ENCODE measurements at regions not wholly inside any gene's neighbourhood (a gene's known extent, or its start where the extent isn't known, plus 50 kb on each side); places are given as distances from the start of the nearest gene placed in this dataset.

DNA sequence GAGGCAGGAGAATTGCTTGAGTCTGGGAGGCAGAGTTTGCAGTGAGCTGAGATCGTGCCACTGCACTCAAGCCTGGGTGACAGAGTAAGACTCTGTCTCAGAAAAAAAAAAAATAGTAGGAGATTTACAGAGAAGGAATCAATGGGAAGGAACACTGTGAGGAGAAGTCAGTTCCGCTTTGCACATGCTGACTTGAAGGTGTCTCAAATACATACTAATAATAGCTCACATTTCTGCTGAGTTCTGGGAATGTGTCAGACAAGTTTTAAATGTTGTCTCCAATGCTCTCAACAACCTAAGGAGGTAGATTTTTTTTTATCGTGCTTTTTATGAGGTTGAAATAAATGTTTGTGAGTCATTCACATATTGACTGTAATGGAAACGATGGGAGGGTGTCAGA, 654.9 kb upstream of the CELF2 start:
- DNase-seq (ENCODE audit: low read depth in 2 of 3, low spot score in 1 of 3) = no peak

DNA sequence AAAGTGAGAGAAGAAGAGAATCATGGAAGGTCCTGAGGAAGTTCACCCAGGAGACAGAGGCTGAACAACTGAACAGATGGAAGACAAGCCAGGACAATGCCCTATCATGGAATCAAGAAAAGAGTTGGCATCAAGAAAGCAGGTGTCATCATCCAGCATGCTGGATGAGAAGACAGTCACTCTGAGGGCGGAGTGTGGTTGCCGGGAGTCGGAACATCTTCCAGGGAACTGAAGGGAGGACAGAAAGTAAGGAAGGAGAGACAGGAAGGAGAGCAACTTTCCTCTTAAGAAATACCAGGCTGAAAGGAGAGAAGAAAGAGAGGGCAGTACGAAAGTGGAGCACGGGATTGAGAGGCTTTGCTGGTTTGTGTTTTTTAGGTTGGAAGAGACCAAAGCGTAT, 654.5 kb upstream of the CELF2 start:
- no peak for DNase-seq (ENCODE audit: low read depth in 2 of 3, low spot score in 1 of 3)

DNA sequence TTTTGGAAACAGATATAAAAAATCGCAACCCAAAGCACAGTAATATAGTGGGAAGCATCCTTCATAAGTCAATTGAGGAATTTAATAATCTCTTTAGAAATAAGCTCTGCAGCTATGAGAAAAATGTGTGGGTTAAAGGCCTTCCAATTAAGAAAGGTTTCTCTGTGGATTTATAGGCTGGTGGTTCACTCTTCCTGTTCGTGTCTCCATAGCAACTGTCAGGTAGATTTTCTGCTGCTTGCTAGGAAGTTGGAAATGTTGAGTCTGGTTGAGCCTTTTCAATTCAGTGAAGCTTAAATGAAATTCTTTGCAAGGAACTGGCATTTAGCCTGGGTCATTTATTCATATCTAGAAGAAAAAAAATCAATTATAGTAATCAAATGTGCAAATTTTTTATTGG, 652.8 kb upstream of the CELF2 start:
- DNase-seq (ENCODE audit: low read depth in 2 of 3, low spot score in 1 of 3) = no peak

DNA sequence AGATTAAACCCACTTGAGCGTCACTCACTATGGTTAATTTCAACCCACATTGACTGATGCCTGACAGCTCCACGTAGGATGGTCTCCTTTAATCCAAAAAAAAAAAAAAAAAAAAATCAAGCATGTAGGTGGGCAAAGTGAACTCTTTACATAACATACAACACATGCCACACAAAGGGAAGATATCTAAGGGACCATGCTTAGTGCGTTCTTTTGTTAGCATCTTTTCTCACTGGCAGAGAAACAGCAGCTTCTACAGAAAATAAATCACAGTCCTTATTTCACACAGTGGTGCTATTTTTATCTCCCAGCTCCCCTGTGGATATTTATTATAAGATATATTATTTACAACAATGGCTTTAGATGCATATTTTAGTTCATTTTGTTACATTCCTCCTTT, 652.0 kb upstream of the CELF2 start:
- DNase-seq (ENCODE audit: low read depth in 2 of 3, low spot score in 1 of 3) = no peak

DNA sequence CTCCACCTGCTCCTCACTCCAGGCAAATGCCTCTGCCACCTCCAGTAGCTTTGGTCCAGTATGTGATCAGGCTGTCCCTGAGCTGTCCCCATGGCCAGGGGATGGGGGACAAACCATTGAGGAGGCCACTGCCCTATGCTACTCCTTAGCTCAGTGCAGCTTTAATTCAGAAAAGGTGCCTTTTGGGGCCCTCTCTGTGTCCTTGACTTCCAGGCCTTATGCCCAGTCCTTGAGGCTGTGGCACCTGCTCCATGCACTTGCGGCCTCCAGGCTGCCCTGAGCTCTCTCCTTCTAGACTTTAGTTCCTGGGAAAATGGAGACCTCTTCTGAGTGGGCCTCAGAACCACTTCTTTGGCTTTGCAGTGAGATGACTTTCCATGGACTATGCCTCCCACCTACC, 650.8 kb upstream of the CELF2 start:
- DNase-seq (ENCODE audit: low read depth in 2 of 3, low spot score in 1 of 3) = no peak

DNA sequence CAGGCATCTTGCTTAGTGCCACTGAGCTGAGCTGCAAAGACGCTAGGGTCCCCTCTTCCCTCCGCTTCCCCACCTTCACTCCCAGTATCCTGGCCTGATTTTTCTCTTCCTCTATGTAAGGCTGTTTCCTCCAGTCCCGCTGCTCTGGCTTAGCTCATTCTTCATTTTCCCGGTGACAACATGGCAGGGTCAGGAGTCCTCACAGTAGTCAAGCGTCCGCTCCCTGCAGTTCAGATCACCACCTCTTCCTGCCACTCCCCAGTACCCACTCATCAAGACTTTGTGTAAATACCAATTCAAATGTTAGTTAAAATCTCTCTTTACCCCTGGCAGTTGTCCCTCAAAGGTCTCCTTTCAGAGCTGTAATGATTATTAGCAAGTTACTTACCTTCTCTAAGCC, 650.4 kb upstream of the CELF2 start:
- DNase-seq (ENCODE audit: low read depth in 2 of 3, low spot score in 1 of 3) = no peak

DNA sequence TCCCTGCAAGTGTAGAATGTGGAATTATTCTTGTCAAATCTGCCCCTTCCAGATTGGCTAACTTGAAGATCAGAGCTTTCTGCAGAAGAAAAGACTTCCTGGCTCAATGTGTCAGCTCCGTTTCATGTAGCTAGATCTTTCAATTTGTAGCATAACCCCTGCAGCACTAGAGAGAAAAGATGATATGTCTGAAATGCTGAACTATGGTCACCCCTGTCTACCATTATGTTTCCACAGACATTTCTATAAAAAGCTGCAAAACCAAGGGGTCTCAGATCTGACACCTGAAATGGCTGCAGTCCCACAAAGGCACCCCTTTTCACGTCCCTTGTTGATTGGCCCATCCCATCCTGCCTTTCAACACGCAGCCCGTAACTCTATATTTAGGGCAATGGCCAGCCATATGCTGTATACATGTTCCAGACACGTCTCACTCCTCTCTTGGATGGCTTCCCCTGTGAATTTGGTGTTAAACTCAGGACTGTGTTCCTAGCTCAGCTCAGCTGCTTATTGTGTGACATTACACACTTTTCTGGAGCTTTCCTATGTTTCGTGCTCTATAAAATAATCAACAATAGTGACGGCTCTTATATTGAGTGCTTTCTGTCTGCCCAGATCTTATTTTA, 648.6 kb upstream of the CELF2 start:
- no peak for DNase-seq (ENCODE audit: low read depth in 2 of 3, low spot score in 1 of 3)

DNA sequence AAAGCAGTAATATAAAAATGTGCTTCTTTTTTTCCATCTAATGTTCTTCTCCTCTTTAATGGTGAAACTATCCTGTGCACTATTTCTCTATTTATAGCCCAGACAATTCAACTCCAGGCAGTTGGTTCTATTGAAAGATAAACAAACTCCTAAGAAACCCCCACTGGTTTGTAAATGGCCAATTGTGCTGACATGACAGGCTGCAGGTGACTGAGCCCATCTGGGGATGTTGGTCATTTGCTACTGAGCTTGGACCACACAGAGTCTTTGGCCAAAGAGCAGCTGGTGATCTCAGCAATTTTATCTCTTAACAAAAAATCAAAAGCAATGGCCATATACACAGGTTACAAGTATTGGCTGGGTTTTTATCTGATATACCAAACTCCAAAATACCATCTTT, 631.8 kb upstream of the CELF2 start:
- no peak for DNase-seq (ENCODE audit: low read depth in 2 of 3, low spot score in 1 of 3)

DNA sequence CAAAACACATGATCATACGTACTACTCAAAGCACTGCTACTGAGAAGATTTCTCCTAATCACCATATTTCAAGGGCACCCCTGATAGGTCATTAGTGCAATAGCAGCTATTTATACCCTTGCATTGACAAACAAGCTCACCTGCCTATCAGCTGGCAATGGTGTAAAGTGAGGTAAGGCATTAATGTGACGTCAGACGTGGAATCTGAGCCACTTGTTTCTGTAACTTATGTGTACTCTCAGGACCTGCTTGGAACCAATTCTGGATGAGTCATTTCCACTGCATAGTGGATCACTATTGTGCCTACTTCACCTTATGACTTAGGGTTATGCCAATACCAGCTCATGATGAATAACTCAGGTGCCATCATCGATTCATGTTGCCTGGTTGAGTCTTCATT, 628.5 kb upstream of the CELF2 start:
- DNase-seq (ENCODE audit: low read depth in 2 of 3, low spot score in 1 of 3) = no peak

DNA sequence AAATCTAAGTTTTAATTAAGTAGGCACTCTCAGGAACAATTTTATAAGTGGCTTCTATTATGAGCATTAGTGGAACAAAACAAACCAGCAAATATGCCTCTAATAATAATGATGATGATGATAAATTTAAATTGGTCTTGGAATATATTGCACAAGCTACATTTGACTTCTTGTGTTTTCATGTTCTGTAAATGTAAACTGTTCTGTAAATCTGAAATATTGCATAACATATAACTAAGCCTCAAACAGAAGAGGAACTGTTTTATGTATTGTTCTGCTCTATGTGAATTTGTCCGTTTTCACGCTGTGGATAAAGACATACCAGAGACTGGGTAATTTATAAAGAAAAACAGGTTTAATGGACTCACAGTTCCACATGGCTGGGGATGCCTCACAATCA, 625.2 kb upstream of the CELF2 start:
- no peak for DNase-seq (ENCODE audit: low read depth in 2 of 3, low spot score in 1 of 3)

DNA sequence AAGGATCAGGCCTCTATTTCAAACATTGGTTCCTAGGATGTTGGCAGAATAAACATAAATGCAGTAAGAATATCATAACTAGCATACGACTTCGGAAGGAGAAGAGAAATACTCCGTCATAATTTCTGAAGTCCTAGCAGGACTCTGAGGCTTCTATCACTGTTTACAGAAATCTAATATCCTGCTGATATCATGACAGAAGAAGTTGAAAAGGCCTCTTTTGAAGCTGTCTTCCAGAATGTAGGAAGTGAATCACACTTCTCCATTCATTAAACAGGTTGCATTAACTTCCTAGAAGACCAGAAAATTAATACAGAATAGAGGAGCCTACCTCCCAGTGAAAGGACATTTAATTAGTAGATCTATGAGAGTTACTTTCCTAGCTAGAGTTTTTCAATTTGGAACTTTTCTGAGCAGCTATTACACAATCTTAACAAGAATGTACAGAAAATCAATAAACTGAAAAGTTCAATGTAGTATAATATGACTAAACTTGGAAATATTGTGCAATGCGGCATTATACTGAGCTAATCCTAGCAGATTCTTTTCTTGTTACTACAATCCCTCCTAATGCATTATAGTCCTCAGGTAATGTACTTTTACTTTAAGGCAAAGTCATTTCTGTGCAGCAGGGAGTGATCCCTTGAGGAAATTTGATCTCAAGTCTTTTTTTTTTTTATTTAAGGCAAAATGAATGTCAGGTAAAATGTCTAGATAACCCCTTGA, 622.6 kb upstream of the CELF2 start:
- DNase-seq (ENCODE audit: low read depth in 2 of 3, low spot score in 1 of 3) = no peak

DNA sequence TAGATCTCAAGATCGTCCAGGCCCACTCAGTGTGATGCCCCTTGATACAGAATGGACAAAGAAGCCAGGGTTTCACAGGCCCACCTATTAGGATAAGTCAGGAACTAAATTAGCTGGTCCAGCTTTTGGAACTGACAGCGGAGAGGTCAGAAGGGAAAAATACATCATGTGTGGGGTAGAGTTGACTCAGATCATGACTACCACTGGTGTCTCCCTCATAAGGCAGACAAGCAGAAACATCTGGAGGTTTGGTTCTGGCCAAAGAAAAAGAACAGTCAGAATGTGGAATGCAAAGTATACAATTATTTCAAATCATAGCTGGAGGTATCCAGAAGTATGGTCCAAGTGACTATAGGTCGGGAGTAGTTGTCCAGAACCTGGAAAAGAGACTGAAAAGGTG, 621.1 kb upstream of the CELF2 start:
- DNase-seq (ENCODE audit: low read depth in 2 of 3, low spot score in 1 of 3) = no peak

DNA sequence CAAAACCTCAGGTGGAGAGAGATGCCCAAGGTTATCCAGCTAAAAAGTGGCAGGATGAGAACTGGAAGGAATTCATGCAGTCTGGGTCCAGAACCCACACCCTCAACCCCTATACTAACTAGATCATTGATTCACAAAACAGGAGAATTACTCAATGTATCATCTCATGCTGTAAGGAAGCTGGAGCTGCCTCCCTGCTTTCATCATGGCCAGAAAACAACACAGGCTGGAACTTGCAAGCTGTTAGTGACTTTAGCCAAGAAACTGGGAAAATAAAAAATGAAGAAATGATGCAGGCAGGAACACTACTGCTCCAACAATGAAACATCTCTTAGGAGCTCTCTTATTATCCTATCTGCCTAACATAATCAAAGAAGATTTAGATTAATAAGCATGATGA, 619.8 kb upstream of the CELF2 start:
- DNase-seq (ENCODE audit: low read depth in 2 of 3, low spot score in 1 of 3) = no peak

DNA sequence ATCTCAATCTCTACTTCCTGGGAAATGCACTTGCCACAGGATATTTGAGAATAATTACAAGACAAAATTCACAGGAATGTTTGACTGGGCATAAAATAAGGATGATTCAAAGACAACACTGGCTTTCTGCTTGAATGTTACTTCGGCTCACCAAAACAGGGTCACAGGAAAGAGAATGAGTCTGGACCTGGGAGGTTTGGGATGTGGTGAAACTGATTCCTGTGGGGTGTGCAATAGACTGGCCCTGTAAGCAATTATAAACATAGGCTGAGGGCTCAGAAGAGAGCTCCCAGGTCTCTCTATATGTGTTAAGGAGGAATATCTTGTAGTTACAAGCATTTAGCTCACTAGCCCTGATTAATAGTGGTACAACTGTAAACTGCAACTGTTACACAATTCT, 613.9 kb upstream of the CELF2 start:
- DNase-seq (ENCODE audit: low read depth in 2 of 3, low spot score in 1 of 3) = no peak

DNA sequence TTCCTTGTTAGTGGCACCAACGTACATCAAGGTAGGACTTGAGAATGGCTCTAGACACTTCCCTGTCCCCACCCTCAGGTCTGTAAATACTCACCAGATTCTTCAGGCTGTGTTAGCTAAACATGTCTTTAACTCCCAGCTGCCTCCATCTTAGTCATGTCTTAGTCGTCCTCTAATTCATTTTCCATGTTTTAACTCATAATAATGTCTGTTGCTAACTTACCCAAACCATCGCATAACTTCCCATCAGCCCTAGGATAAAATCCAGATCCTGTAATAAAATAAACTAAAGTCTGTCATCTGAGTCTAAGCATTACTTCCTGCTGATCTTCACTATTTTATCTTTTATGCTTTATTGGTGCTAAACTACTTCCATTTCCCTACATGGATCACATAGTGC, 600.0 kb upstream of the CELF2 start:
- no peak for DNase-seq (ENCODE audit: low read depth in 2 of 3, low spot score in 1 of 3)

DNA sequence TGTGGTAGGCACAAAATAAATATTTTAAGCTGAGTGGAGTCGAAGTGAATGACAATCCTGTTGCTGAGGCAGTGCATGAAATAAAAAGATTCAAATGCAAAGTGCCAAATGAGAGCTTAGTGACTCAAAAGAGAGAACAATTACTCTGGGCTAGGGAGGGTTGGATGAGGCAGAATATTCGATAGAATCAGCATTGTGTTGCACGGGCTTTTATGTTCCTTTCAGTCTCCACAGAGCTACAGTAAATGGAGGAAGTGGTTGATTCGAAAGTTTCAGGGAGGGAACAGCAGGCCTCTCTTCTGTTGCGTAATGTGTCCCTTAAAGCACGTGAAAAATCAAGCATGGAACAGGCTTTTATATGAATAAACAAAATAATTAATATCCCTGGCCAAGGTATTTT, 599.3 kb upstream of the CELF2 start:
- DNase-seq (ENCODE audit: low read depth in 2 of 3, low spot score in 1 of 3) = peak in 2 of 3 donors; percentile 7 to 8

DNA sequence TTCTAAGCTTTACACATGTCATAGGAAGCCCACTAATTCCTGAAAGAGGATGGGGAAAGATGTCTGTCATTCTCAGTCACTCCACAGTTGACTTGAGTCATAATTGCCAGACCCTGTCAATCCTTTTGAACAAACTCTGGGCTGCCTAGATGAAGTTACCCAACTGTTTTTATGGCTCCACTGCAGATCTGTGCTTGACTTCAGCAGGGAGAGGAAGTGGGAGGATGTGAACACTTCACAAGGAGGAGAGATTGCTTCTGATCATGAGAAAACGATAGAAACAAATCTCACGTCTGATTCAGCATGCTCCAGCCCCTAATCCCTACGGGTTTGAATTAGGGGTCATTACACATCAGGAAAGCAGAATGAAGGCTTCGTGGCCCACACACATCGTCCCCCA, 596.6 kb upstream of the CELF2 start:
- DNase-seq (ENCODE audit: low read depth in 2 of 3, low spot score in 1 of 3) = no peak

DNA sequence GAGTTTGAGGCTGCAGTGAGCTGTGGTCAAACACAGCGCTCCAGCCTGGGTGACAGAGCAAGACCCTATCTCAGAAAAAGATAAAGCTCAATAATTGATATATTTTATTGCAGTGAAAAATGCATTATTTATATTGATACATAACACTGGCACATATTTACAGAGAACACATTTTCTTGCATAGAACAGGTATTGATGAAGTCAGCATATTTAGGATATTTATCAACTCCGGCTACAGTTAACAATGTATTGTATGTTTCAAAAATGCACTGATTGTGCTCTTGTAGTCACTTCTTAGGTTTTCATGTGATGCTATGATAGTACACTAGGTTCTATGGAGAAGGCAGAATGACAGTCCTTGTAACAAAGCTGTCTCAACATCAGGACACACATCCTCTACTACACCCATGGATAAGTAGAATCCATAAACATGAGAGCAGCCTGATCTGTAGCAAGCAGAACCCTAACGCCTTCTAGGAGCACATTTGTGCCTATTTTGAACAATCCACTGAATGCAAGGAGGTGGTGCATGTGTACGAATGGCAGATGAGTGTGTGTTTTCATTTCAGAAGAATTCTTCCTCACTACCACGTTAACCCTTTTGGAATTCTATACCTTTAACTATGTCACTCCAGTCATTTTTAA, 586.1 kb upstream of the CELF2 start:
- no peak for DNase-seq (ENCODE audit: low read depth in 2 of 3, low spot score in 1 of 3)

DNA sequence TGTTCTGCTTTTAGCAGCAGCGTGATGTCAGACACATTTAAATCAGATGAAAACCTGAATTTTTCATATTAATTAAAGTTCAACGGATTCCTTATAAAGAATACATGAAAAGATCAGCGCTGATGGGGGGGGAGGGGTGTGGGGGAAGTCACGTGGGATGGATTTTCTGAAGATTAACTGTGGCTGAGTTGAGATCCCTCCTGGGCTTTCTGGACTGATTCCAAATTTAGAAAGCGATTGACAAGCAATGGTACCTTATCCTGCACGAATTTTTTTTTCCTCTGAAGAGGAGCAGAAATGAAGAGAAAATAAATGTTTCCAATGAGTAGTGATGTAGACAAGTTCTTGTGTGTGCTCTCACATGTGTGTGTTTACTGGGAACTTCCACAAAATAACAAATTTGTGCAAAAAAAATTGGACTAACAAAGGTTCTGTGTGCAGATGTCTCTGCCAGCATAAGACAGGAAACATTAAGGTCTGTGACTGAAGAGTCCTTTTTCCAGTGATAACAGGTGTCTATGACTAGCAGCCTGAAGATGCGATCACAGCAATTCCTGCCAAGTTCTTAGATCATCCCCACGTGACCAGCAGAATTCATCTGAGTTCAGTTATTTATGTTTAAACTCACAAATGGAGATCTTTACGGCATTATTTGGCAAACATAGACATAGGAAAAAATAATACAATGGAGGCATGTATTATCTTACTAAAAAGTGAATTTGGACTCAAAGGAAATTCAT, 585.2 kb upstream of the CELF2 start:
- no peak for DNase-seq (ENCODE audit: low read depth in 2 of 3, low spot score in 1 of 3)

DNA sequence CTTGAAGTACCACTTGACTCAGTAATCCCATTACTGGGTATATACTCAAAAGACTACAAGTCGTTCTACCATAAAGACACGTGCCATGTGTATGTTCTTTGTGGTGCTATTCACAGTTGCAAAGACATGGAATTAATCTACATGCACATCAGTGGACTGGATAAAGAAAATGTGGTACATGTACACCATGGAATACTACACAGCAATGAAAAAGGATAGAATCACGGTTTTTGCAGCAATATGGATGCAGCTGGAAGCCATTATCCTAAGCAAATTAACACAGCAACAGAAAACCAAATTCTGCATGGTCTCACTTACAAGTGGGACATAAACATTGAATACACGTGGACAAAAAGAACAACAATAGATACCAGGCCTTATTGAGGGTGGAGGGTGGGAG, 583.4 kb upstream of the CELF2 start:
- DNase-seq (ENCODE audit: low read depth in 2 of 3, low spot score in 1 of 3) = no peak

DNA sequence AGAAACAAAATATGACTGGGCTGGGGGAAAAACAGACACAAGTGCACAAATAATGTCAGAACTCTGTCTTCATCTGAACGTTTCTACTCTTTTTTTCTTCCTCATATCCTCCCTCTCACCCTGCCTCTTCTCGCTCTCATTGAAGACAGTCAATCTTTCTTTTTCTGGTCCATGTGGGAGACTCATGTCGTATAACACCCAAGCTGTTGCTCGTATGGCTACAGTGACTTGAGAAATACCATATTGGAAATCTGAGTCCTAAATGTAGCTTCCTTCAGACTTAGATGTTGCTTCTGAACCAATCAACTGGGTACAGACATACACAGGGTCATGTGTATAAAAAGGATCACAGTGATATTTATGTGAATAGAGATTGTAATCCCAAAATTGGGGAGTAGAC, 579.8 kb upstream of the CELF2 start:
- no peak for DNase-seq (ENCODE audit: low read depth in 2 of 3, low spot score in 1 of 3)

Measured in stimulated activated CD4-positive, alpha-beta T cell treated with anti-CD3 and anti-CD28 coated beads, Interleukin-12 subunit alpha, Interleukin-12 subunit beta, amount 100 ng/mL, for 48 hours (primary cell).